DND-41 (cell line): ENCODE measurements at regions not wholly inside any gene's neighbourhood (a gene's known extent, or its start where the extent isn't known, plus 50 kb on each side); places are given as distances from the start of the nearest gene placed in this dataset.

Source experiments
- ATAC-seq: fragments of 200-7000 bp; cut with Tn5 transposase; 3 replicates; pipeline ENCODE4 v1.9.1; 2021; ENCODE audit warnings: low read depth; ENCODE audit not compliant: insufficient read depth
- DNase-seq: peaks from one replicate; pipeline ENCODE4 v3.0.0-alpha.2; 2020
- H2AFZ ChIP-seq: 2 replicates; pipeline ENCODE4 v1.6.0; 2012; ENCODE audit warnings: low read depth, low read length
- H3K27ac ChIP-seq: 2 replicates; pipeline ENCODE4 v1.5.1; 2012; ENCODE audit warnings: low read length, inconsistent platforms
- H3K27me3 ChIP-seq: fragments of 200-600 bp; sonication (generic); 2 replicates; pipeline ENCODE4 v1.6.0; 2012; ENCODE audit warnings: low read length, mild to moderate bottlenecking, inconsistent platforms; ENCODE audit not compliant: insufficient read depth, poor library complexity
- H3K36me3 ChIP-seq: 2 replicates; pipeline ENCODE4 v1.5.1; 2012; ENCODE audit warnings: low read length, inconsistent platforms; ENCODE audit not compliant: insufficient read depth
- H3K4me1 ChIP-seq: 2 replicates; pipeline ENCODE4 v1.5.1; 2012; ENCODE audit warnings: mild to moderate bottlenecking, low read length; ENCODE audit not compliant: insufficient read depth
- H3K4me2 ChIP-seq: 2 replicates; pipeline ENCODE4 v1.6.0; 2012; ENCODE audit warnings: mild to moderate bottlenecking, moderate library complexity, low read length, inconsistent platforms; ENCODE audit not compliant: insufficient read depth
- H3K4me3 ChIP-seq, 2 experiments: fragments of 200-600 bp in 1 of 2; shearing (Covaris generic) in 1 of 2; 2 replicates each; pipeline ENCODE4 v1.5.1; 2012 to 2016; ENCODE audit warnings: inconsistent platforms in 2 of 2, low read length in 2 of 2, mild to moderate bottlenecking in 2 of 2, low read depth in 1 of 2, moderate library complexity in 1 of 2
- H3K79me2 ChIP-seq: 2 replicates; pipeline ENCODE4 v1.6.0; 2012; ENCODE audit warnings: low read length, inconsistent platforms; ENCODE audit not compliant: insufficient read depth
- H3K9ac ChIP-seq: 2 replicates; pipeline ENCODE4 v1.6.0; 2012; ENCODE audit warnings: low read depth, mild to moderate bottlenecking, inconsistent platforms, low read length, moderate library complexity
- H3K9me3 ChIP-seq: 2 replicates; pipeline ENCODE4 v1.5.1; 2012; ENCODE audit warnings: low read length, moderate library complexity, mild to moderate bottlenecking, inconsistent platforms; ENCODE audit not compliant: insufficient read depth, severe bottlenecking
- H4K20me1 ChIP-seq: 2 replicates; pipeline ENCODE4 v1.6.0; 2012; ENCODE audit warnings: low read length; ENCODE audit not compliant: insufficient read depth
- EZH2 ChIP-seq: IDR thresholded peaks from 3 replicates; pipeline ENCODE4 v1.6.1; 2012; ENCODE audit warnings: borderline replicate concordance, low read depth, mild to moderate bottlenecking, moderate library complexity, low read length, inconsistent platforms; ENCODE audit not compliant: severe bottlenecking
- TF ChIP-seq, protein P1 (sequence below): IDR thresholded peaks from 2 replicates; pipeline ENCODE4 v1.5.1; 2012; ENCODE audit warnings: borderline replicate concordance, low read length, moderate library complexity, mild to moderate bottlenecking; ENCODE audit not compliant: poor library complexity, severe bottlenecking; ENCODE audit errors: extremely low read depth

DNA sequence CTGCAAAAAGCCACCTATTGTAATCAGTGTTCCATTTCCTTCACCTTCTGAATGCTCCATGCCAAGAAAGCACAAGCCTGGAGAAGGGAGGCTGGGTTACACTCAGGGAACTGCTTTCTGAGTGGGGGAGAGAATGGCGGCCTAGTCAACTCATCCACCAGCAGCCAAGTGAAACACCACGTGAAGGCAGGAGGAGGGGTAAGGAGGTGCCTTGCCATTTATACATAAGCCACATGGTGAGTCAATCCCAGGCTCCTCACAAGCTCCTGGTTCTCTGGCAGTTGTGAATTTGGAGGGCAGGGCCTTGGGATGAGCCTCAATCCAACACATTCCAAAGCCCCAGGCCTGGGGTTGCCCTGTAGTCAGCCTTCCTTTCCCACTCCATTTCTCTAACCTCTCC, 149.4 kb downstream of the CD24 start:
- H3K9me3 ChIP-seq, result no peaks in the 10 kb centered on the region
- H3K27me3 ChIP-seq, result no peaks in the 10 kb centered on the region
- H3K36me3 ChIP-seq, result no peaks in the 10 kb centered on the region
- no peak overlapping the region for H3K9ac ChIP-seq
- no peak overlapping the region for H2AFZ ChIP-seq
- no peak overlapping the region for H3K4me3 ChIP-seq
- H4K20me1 ChIP-seq, result no peaks in the 10 kb centered on the region
- ATAC-seq (no peak), DNase-seq (no peak)
- no peak overlapping the region for H3K27ac ChIP-seq
- no peak overlapping the region for H3K4me2 ChIP-seq
- no peak for TF ChIP-seq EZH2
- TF ChIP-seq, protein P1, sequence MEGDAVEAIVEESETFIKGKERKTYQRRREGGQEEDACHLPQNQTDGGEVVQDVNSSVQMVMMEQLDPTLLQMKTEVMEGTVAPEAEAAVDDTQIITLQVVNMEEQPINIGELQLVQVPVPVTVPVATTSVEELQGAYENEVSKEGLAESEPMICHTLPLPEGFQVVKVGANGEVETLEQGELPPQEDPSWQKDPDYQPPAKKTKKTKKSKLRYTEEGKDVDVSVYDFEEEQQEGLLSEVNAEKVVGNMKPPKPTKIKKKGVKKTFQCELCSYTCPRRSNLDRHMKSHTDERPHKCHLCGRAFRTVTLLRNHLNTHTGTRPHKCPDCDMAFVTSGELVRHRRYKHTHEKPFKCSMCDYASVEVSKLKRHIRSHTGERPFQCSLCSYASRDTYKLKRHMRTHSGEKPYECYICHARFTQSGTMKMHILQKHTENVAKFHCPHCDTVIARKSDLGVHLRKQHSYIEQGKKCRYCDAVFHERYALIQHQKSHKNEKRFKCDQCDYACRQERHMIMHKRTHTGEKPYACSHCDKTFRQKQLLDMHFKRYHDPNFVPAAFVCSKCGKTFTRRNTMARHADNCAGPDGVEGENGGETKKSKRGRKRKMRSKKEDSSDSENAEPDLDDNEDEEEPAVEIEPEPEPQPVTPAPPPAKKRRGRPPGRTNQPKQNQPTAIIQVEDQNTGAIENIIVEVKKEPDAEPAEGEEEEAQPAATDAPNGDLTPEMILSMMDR, result no peak
- H3K79me2 ChIP-seq, result no peaks in the 10 kb centered on the region
- no peaks in the 10 kb centered on the region for H3K4me1 ChIP-seq

DNA sequence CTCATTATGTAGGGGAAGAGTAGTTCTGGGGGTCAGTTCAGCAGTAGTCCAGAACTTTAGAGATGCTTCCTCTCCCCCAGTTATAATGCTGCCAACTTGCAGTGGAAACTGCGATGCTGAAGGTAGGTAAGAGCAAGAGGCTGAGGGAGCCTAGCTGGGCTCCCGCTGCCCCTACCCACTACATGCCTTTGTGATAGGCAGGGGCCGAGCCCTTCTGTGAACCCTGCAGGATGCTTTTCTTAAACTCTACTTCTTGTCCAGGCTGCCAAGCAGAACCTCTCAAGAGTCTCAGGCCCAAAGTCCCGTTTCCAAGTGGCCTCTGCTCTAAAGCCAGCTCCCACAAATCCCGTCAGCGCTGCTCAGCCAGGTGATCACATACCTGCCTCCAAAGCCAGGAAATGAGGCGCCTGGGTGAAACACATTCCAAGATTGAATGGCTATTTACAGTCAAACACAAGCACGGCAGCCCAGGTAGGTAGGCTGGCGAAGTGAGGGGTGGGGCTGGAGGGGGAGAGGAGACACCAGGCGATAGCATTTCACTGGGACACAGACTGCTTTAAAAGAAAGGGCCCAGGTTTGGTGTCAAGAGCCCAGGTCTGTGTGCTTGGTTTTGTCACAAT, 150.7 kb downstream of the CD24 start:
- no peaks in the 10 kb centered on the region for H4K20me1 ChIP-seq
- no peaks in the 10 kb centered on the region for H3K79me2 ChIP-seq
- ATAC-seq, result no peak
- no peaks in the 10 kb centered on the region for H3K36me3 ChIP-seq
- H2AFZ ChIP-seq, result no peak overlapping the region
- no peak overlapping the region for H3K9ac ChIP-seq
- no peaks in the 10 kb centered on the region for H3K9me3 ChIP-seq
- H3K27ac ChIP-seq, result no peak overlapping the region
- H3K4me3 ChIP-seq, result no peak overlapping the region
- TF ChIP-seq EZH2, result no peak
- TF ChIP-seq, protein P1, result no peak
- no peak for DNase-seq
- no peaks in the 10 kb centered on the region for H3K27me3 ChIP-seq
- no peak overlapping the region for H3K4me2 ChIP-seq
- H3K4me1 ChIP-seq, result no peaks in the 10 kb centered on the region

DNA sequence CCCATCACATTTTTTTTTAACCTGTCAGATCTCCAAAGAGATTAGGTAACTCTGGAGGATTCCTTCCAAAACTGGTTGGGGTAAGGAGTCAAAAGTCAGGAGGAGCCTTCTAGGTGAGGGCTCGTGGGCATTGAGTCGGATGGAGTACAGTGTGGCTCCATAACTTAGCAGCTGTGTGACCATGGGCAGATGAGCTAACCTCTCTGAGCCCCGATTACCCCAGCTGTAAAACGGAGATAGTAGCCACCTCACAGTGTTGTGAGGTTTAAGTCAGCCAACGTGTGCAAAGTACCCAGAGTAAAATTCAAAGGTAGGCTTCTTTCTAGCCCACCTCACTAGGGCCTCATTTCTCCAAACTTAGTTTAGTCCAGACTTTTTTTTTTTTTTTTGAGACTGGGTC, 151.5 kb downstream of the CD24 start:
- ATAC-seq, result no peak
- no peak overlapping the region for H2AFZ ChIP-seq
- H3K4me1 ChIP-seq, result no peaks in the 10 kb centered on the region

More for the DNA sequence above, 151.5 kb downstream of the CD24 start:
- H3K9me3 ChIP-seq, result no peaks in the 10 kb centered on the region
- H3K36me3 ChIP-seq, result no peaks in the 10 kb centered on the region
- H3K9ac ChIP-seq, result no peak overlapping the region
- no peaks in the 10 kb centered on the region for H3K79me2 ChIP-seq
- H3K27ac ChIP-seq, result no peak overlapping the region
- no peak for DNase-seq
- no peak overlapping the region for H3K4me2 ChIP-seq
- TF ChIP-seq, protein P1, result no peak
- no peak for TF ChIP-seq EZH2
- H3K4me3 ChIP-seq, result no peak overlapping the region
- no peaks in the 10 kb centered on the region for H3K27me3 ChIP-seq
- H4K20me1 ChIP-seq, result no peaks in the 10 kb centered on the region
